H9 (cell line): ENCODE measurements at regions not wholly inside any gene's neighbourhood (a gene's known extent, or its start where the extent isn't known, plus 50 kb on each side); places are given as distances from the start of the nearest gene placed in this dataset.

ENCODE experiments used
- DNase-seq: peaks from one replicate; pipeline ENCODE4 v3.0.0-alpha.2; 2017
- H2AFZ ChIP-seq: one replicate; pipeline ENCODE4 v1.6.1; 2013; ENCODE audit warnings: mild to moderate bottlenecking, low read length, control low read depth, moderate library complexity
- H2AK5ac ChIP-seq: 2 replicates; pipeline ENCODE4 v1.6.1; 2013; ENCODE audit warnings: low read length, control low read depth, mixed read lengths; ENCODE audit not compliant: insufficient read length
- H2BK120ac ChIP-seq: one replicate; pipeline ENCODE4 v1.6.1; 2013; ENCODE audit warnings: low read depth, mild to moderate bottlenecking, low read length, control low read depth, inconsistent platforms; ENCODE audit not compliant: poor library complexity, severe bottlenecking
- H2BK12ac ChIP-seq: 2 replicates; pipeline ENCODE4 v1.6.1; 2013; ENCODE audit warnings: low read length, control low read depth, mixed read lengths, low read depth; ENCODE audit not compliant: insufficient read length
- H2BK15ac ChIP-seq: 2 replicates; pipeline ENCODE4 v1.6.1; 2013; ENCODE audit warnings: low read depth, low read length, control low read depth
- H2BK20ac ChIP-seq: one replicate; pipeline ENCODE4 v1.6.1; 2013; ENCODE audit warnings: low read depth, mild to moderate bottlenecking, low read length, control low read depth, inconsistent platforms; ENCODE audit not compliant: poor library complexity, severe bottlenecking
- H2BK5ac ChIP-seq: 2 replicates; pipeline ENCODE4 v1.6.1; 2013; ENCODE audit warnings: low read length, control low read depth, mixed read lengths; ENCODE audit not compliant: insufficient read length
- H3K14ac ChIP-seq: 2 replicates; pipeline ENCODE4 v1.6.1; 2013; ENCODE audit warnings: low read length, control low read depth; ENCODE audit not compliant: insufficient read depth
- H3K18ac ChIP-seq: 2 replicates; pipeline ENCODE4 v1.6.1; 2013; ENCODE audit warnings: low read depth, mild to moderate bottlenecking, mixed read lengths, low read length, control low read depth; ENCODE audit not compliant: insufficient read length
- H3K23ac ChIP-seq: 2 replicates; pipeline ENCODE4 v1.6.1; 2013; ENCODE audit warnings: low read length, control low read depth, mixed read lengths, low read depth; ENCODE audit not compliant: insufficient read length
- H3K23me2 ChIP-seq: 2 replicates; pipeline ENCODE4 v1.6.1; 2013; ENCODE audit warnings: low read depth, mild to moderate bottlenecking, mixed read lengths, low read length, control low read depth; ENCODE audit not compliant: insufficient read length, poor library complexity, severe bottlenecking
- H3K27ac ChIP-seq: 2 replicates; pipeline ENCODE4 v1.5.1; 2013; ENCODE audit warnings: low read length, control low read depth, mixed read lengths, low read depth; ENCODE audit not compliant: insufficient read length
- H3K27me3 ChIP-seq: 2 replicates; pipeline ENCODE4 v1.6.1; 2013; ENCODE audit warnings: low read length, control low read depth, inconsistent platforms; ENCODE audit not compliant: insufficient read depth
- H3K4ac ChIP-seq: 2 replicates; pipeline ENCODE4 v1.6.1; 2013; ENCODE audit warnings: low read depth, mild to moderate bottlenecking, control low read depth, inconsistent platforms, low read length, moderate library complexity
- H3K4me1 ChIP-seq: 2 replicates; pipeline ENCODE4 v1.6.1; 2013; ENCODE audit warnings: low read length, control low read depth, inconsistent platforms; ENCODE audit not compliant: insufficient read depth
- H3K4me2 ChIP-seq: 2 replicates; pipeline ENCODE4 v1.6.1; 2013; ENCODE audit warnings: low read length, control low read depth, mixed read lengths; ENCODE audit not compliant: insufficient read length, insufficient read depth
- H3K56ac ChIP-seq: 2 replicates; pipeline ENCODE4 v1.6.1; 2013; ENCODE audit warnings: low read depth, mild to moderate bottlenecking, mixed read lengths, low read length, control low read depth; ENCODE audit not compliant: insufficient read length
- H3K79me1 ChIP-seq: 2 replicates; pipeline ENCODE4 v1.6.1; 2013; ENCODE audit warnings: low read depth, mild to moderate bottlenecking, moderate library complexity, low read length, control low read depth, inconsistent platforms; ENCODE audit not compliant: insufficient read depth, poor library complexity, severe bottlenecking
- H3K79me2 ChIP-seq: 2 replicates; pipeline ENCODE4 v1.6.1; 2013; ENCODE audit warnings: low read length, control low read depth, inconsistent platforms; ENCODE audit not compliant: insufficient read depth
- H3K9ac ChIP-seq: 2 replicates; pipeline ENCODE4 v1.6.1; 2013; ENCODE audit warnings: low read length, control low read depth, mixed read lengths; ENCODE audit not compliant: insufficient read length; ENCODE audit errors: extremely low read depth
- H3K9me3 ChIP-seq: one replicate; pipeline ENCODE4 v1.6.1; 2013; ENCODE audit warnings: low read depth, low read length, inconsistent platforms; ENCODE audit not compliant: control insufficient read depth
- H3T11ph ChIP-seq: one replicate; pipeline ENCODE4 v1.6.1; 2013; ENCODE audit warnings: mild to moderate bottlenecking, low read length, control low read depth, inconsistent platforms
- H4K20me1 ChIP-seq: one replicate; pipeline ENCODE4 v1.6.1; 2013; ENCODE audit not compliant: control insufficient read depth, insufficient read length, insufficient read depth
- H4K5ac ChIP-seq: 2 replicates; pipeline ENCODE4 v1.6.1; 2013; ENCODE audit warnings: low read depth, mild to moderate bottlenecking, mixed read lengths, low read length, control low read depth; ENCODE audit not compliant: insufficient read length
- H4K8ac ChIP-seq: replicated peaks from 2 replicates; pipeline ENCODE4 v1.6.1; 2013; ENCODE audit warnings: low read length, control low read depth, mixed read lengths, low read depth; ENCODE audit not compliant: insufficient read length
- H4K91ac ChIP-seq: 2 replicates; pipeline ENCODE4 v1.6.1; 2013; ENCODE audit warnings: low read depth, mild to moderate bottlenecking, moderate library complexity, mixed read lengths, low read length, control low read depth; ENCODE audit not compliant: insufficient read length
- H3K27ac Mint-ChIP-seq, 3 experiments: 2 replicates in 2 of 3; 3 replicates in 1 of 3; pipeline ENCODE4 v1.8.0; 2020 to 2021; ENCODE audit warnings: mixed read lengths in 3 of 3, mild to moderate bottlenecking in 1 of 3, moderate library complexity in 1 of 3
- H3K27me3 Mint-ChIP-seq: 2 replicates; pipeline ENCODE4 v1.8.0; 2021; ENCODE audit warnings: low read depth, mild to moderate bottlenecking, moderate library complexity, mixed read lengths
- H3K36me3 Mint-ChIP-seq, 3 experiments: 2 replicates in 2 of 3; 3 replicates in 1 of 3; pipeline ENCODE4 v1.8.0; 2020 to 2021; ENCODE audit warnings: low read depth in 3 of 3, mixed read lengths in 3 of 3; ENCODE audit not compliant: insufficient read depth in 1 of 3
- H3K4me1 Mint-ChIP-seq, 2 experiments: 2 replicates each; pipeline ENCODE4 v1.8.0; 2020; ENCODE audit warnings: mixed read lengths in 2 of 2
- H3K4me3 Mint-ChIP-seq, 2 experiments: 2 replicates in 1 of 2; 3 replicates in 1 of 2; pipeline ENCODE4 v1.8.0; 2020 to 2021; ENCODE audit warnings: mild to moderate bottlenecking in 2 of 2, mixed read lengths in 2 of 2, moderate library complexity in 1 of 2
- H3K9me3 Mint-ChIP-seq, 2 experiments: 2 replicates in 1 of 2; 3 replicates in 1 of 2; pipeline ENCODE4 v1.8.0; 2020; ENCODE audit warnings: mild to moderate bottlenecking in 2 of 2, mixed read lengths in 2 of 2, moderate library complexity in 1 of 2
- WGBS: extraction: QIAGEN DNeasy Blood & Tissue Kit; methylation state at CpG from one replicate; pipeline ENCODE4 v1.1.7; 2013; ENCODE audit warnings: missing lambda C conversion rate, low lambda C conversion rate, mixed read lengths; ENCODE audit not compliant: insufficient read length; ENCODE audit errors: extremely low coverage; 5-methylcytosine and 5-hydroxymethylcytosine counted together
- TF ChIP-seq, protein P1 (sequence below): fragments of 200-600 bp; sonication (generic); conservative IDR thresholded peaks from 3 replicates; pipeline ENCODE4 v1.8.0; 2021; ENCODE audit warnings: antibody characterized with exemption, mild to moderate bottlenecking

DNA sequence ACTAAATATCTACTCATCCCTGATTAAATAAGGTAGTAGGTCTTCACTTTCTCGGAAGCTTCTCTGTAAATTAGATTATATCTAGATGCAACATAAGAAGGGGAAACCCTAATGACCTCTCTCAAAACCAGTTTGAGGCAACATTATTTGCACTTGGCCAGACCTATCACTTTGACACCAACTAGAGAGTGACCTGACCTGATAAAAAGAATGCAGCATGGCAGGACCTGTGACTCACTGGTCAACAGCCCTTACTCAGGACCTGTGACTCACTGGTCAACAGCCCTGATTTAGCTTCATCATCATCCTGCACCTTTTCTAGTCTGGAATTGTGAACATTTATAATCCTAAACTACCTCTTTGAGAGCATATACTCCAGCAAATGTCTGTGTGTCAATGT is 1957.7 kb upstream of the CELF4 start:
- TF ChIP-seq, protein P1, sequence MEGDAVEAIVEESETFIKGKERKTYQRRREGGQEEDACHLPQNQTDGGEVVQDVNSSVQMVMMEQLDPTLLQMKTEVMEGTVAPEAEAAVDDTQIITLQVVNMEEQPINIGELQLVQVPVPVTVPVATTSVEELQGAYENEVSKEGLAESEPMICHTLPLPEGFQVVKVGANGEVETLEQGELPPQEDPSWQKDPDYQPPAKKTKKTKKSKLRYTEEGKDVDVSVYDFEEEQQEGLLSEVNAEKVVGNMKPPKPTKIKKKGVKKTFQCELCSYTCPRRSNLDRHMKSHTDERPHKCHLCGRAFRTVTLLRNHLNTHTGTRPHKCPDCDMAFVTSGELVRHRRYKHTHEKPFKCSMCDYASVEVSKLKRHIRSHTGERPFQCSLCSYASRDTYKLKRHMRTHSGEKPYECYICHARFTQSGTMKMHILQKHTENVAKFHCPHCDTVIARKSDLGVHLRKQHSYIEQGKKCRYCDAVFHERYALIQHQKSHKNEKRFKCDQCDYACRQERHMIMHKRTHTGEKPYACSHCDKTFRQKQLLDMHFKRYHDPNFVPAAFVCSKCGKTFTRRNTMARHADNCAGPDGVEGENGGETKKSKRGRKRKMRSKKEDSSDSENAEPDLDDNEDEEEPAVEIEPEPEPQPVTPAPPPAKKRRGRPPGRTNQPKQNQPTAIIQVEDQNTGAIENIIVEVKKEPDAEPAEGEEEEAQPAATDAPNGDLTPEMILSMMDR, result no peak
- no peaks in the 10 kb centered on the region for H3K9me3 Mint-ChIP-seq
- H2BK120ac ChIP-seq, result no peak overlapping the region

More for the DNA sequence above, 1957.7 kb upstream of the CELF4 start:
- Histone ChIP-seq H3K4ac (no peak overlapping the region), H2AK5ac (no peak overlapping the region), H4K5ac (no peak overlapping the region), H3K14ac (no peak overlapping the region), H3K9ac (no peak overlapping the region), H4K20me1 (no peaks in the 10 kb centered on the region), H2AFZ (no peak overlapping the region), H2BK5ac (no peak overlapping the region), H4K91ac (no peak overlapping the region), H3K9me3 (no peaks in the 10 kb centered on the region), H3K18ac (no peak overlapping the region), H3K79me1 (no peaks in the 10 kb centered on the region), H2BK20ac (no peak overlapping the region), H3T11ph (no peak overlapping the region), H3K23me2 (no peaks in the 10 kb centered on the region), H3K4me2 (no peak overlapping the region), H2BK15ac (no peak overlapping the region), H3K23ac (no peak overlapping the region), H3K4me1 (no peaks in the 10 kb centered on the region), H3K79me2 (no peaks in the 10 kb centered on the region), H3K27me3 (no peaks in the 10 kb centered on the region), H3K27ac (no peak overlapping the region), H3K56ac (no peak overlapping the region), H4K8ac (no peak overlapping the region), H2BK12ac (no peak overlapping the region)
- Mint-ChIP-seq H3K4me1 (no peaks in the 10 kb centered on the region), H3K4me3 (no peak overlapping the region), H3K27me3 (no peaks in the 10 kb centered on the region), H3K36me3 (no peaks in the 10 kb centered on the region), H3K27ac (no peak overlapping the region; a peak in 1 of 7 replicates)
- WGBS, result no CpG with 5 or more reads among the region's 1 CpG
- no peak for DNase-seq
